ENCODE measurements at regions not wholly inside any gene's neighbourhood (a gene's known extent, or its start where the extent isn't known, plus 50 kb on each side); places are given as distances from the start of the nearest gene placed in this dataset.
A peak's percentile ranks its signal among the peaks of the same experiment; 100 is the strongest.

- TF ChIP-seq, protein P1, sequence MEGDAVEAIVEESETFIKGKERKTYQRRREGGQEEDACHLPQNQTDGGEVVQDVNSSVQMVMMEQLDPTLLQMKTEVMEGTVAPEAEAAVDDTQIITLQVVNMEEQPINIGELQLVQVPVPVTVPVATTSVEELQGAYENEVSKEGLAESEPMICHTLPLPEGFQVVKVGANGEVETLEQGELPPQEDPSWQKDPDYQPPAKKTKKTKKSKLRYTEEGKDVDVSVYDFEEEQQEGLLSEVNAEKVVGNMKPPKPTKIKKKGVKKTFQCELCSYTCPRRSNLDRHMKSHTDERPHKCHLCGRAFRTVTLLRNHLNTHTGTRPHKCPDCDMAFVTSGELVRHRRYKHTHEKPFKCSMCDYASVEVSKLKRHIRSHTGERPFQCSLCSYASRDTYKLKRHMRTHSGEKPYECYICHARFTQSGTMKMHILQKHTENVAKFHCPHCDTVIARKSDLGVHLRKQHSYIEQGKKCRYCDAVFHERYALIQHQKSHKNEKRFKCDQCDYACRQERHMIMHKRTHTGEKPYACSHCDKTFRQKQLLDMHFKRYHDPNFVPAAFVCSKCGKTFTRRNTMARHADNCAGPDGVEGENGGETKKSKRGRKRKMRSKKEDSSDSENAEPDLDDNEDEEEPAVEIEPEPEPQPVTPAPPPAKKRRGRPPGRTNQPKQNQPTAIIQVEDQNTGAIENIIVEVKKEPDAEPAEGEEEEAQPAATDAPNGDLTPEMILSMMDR (IDR thresholded peaks at IDR 0.05; ENCODE audit: extremely low read depth in 1 of 2, insufficient read depth in 1 of 2, low read depth in 1 of 2, low read length in 2 of 2): no peak
- no peak for TF ChIP-seq POLR2A (IDR thresholded peaks at IDR 0.05; ENCODE audit: low read depth, low read length)
- TF ChIP-seq GATA2 (IDR thresholded peaks at IDR 0.05; ENCODE audit: insufficient read depth, insufficient read length, low read depth, low read length): peak; percentile 70
Observed at GRCh38 chr18:7369006-7369405, 138.1 kb downstream of the LRRC30 start.

Data from endothelial cell of umbilical vein (primary cell).